ENCODE measurements at regions not wholly inside any gene's neighbourhood (a gene's known extent, or its start where the extent isn't known, plus 50 kb on each side); places are given as distances from the start of the nearest gene placed in this dataset.

DNA sequence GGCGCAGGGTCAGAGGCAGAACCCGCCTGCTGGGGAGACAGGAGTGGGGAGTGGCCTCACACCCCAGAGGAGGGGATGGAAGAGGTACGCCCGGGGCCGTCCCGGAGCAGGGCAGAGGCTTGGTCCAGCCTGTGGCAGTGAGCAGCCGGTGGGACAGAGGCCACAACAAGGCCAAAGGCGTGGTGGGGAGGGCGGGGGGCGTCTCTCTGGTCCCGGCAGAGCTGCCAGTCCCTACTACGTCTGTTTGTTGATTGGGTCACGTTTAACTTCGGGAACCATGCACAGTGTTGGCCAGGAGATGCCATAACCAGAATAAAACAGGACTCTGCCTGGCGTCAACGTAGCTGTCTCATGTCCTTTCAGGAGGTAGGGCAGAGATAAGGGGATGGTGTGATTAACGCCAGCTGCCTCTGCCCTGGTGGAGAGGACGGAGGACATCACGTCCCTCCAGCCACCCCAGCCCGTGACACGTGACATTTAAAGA, 192.8 kb downstream of the BANP start:
- TF ChIP-seq POLR2AphosphoS5 (IDR thresholded peaks at IDR 0.05; ENCODE audit: low read depth, low read length) (no peak), POLR2A (IDR thresholded peaks at IDR 0.05; ENCODE audit: control extremely low read depth in 1 of 2, low read depth in 2 of 2, low read length in 2 of 2) (no peak), BRCA1 (IDR thresholded peaks at IDR 0.05; ENCODE audit: low read depth, low read length) (no peak), EZH2 (IDR thresholded peaks at IDR 0.05; ENCODE audit: low read depth, low read length, severe bottlenecking) (no peak), MAFK (IDR thresholded peaks at IDR 0.05; ENCODE audit: low read depth, low read length) (no peak), GABPA (IDR thresholded peaks at IDR 0.05; ENCODE audit: borderline replicate concordance, insufficient read depth, low read length) (no peak)
- TF ChIP-seq, protein P1, sequence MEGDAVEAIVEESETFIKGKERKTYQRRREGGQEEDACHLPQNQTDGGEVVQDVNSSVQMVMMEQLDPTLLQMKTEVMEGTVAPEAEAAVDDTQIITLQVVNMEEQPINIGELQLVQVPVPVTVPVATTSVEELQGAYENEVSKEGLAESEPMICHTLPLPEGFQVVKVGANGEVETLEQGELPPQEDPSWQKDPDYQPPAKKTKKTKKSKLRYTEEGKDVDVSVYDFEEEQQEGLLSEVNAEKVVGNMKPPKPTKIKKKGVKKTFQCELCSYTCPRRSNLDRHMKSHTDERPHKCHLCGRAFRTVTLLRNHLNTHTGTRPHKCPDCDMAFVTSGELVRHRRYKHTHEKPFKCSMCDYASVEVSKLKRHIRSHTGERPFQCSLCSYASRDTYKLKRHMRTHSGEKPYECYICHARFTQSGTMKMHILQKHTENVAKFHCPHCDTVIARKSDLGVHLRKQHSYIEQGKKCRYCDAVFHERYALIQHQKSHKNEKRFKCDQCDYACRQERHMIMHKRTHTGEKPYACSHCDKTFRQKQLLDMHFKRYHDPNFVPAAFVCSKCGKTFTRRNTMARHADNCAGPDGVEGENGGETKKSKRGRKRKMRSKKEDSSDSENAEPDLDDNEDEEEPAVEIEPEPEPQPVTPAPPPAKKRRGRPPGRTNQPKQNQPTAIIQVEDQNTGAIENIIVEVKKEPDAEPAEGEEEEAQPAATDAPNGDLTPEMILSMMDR (IDR thresholded peaks at IDR 0.05; ENCODE audit: control extremely low read depth in 1 of 3, insufficient read depth in 1 of 3, low read depth in 1 of 3, low read length in 3 of 3), result no peak

Measured in H1 (cell line).